CD4-positive, alpha-beta memory T cell (primary cell): ENCODE measurements at regions not wholly inside any gene's neighbourhood (a gene's known extent, or its start where the extent isn't known, plus 50 kb on each side); places are given as distances from the start of the nearest gene placed in this dataset.

Experiments
- CTCF ChIA-PET: fragments of 350-600 bp; sonication (Branson Sonifier 250); formaldehyde crosslinking; loops from one replicate; lab custom pipeline; 2021; ENCODE audit warnings: inconsistent platforms; ENCODE audit not compliant: partially characterized antibody; lab: Charles Lee
- POLR2A ChIA-PET: fragments of 350-600 bp; sonication (Branson Sonifier 250); formaldehyde crosslinking; loops from one replicate; lab custom pipeline; 2021; ENCODE audit not compliant: partially characterized antibody; lab: Charles Lee
- DNase-seq, 5 donors: peaks; one replicate each; pipeline versions ENCODE4 v3.0.0 to v3.0.0-alpha.2; 2020 to 2022; ENCODE audit warnings: mixed read lengths in 1 of 5
- H3K27ac ChIP-seq: one replicate; pipeline ENCODE4 v1.7.0; 2013; ENCODE audit warnings: low read depth, low read length
- H3K27me3 ChIP-seq: 2 replicates; pipeline ENCODE4 v1.7.0; 2013; ENCODE audit warnings: mild to moderate bottlenecking, low read length, moderate library complexity; ENCODE audit not compliant: insufficient read depth
- H3K36me3 ChIP-seq: 2 replicates; pipeline ENCODE4 v1.7.0; 2013; ENCODE audit warnings: mild to moderate bottlenecking, low read length, moderate library complexity; ENCODE audit not compliant: insufficient read depth
- H3K4me1 ChIP-seq: 2 replicates; pipeline ENCODE4 v1.7.0; 2013; ENCODE audit warnings: mild to moderate bottlenecking, low read length, moderate library complexity; ENCODE audit not compliant: insufficient read depth
- H3K4me3 ChIP-seq, 2 donors: one replicate each; pipeline ENCODE4 v1.7.0; 2013; ENCODE audit warnings: low read length in 2 of 2, mild to moderate bottlenecking in 1 of 2
- H3K9me3 ChIP-seq, 2 donors: one replicate each; pipeline ENCODE4 v1.7.0; 2013; ENCODE audit warnings: low read length in 2 of 2, control low read depth in 1 of 2; ENCODE audit not compliant: control insufficient read depth in 1 of 2
- H3K27ac Mint-ChIP-seq, 7 donors: one replicate each; pipeline ENCODE4 v1.8.0; 2020 to 2021; ENCODE audit warnings: mixed read lengths in 7 of 7, mild to moderate bottlenecking in 6 of 7, inconsistent platforms in 3 of 7, moderate library complexity in 3 of 7
- H3K27me3 Mint-ChIP-seq, 2 donors: one replicate each; pipeline ENCODE4 v1.8.0; 2020 to 2021; ENCODE audit warnings: mixed read lengths in 2 of 2
- H3K36me3 Mint-ChIP-seq, 2 donors: one replicate each; pipeline ENCODE4 v1.8.0; 2020 to 2021; ENCODE audit warnings: mixed read lengths in 2 of 2, inconsistent platforms in 1 of 2, mild to moderate bottlenecking in 1 of 2
- H3K4me1 Mint-ChIP-seq, 4 donors: one replicate each; pipeline ENCODE4 v1.8.0; 2020 to 2021; ENCODE audit warnings: mixed read lengths in 4 of 4, mild to moderate bottlenecking in 1 of 4
- H3K4me3 Mint-ChIP-seq, 8 donors: one replicate each; pipeline ENCODE4 v1.8.0; 2020 to 2021; ENCODE audit warnings: mixed read lengths in 8 of 8, mild to moderate bottlenecking in 7 of 8, moderate library complexity in 6 of 8, inconsistent platforms in 3 of 8
- H3K9me3 Mint-ChIP-seq, 8 donors: one replicate each; pipeline ENCODE4 v1.8.0; 2020 to 2021; ENCODE audit warnings: mixed read lengths in 8 of 8, mild to moderate bottlenecking in 5 of 8, inconsistent platforms in 3 of 8, moderate library complexity in 1 of 8
- intact Hi-C: fragments of 100-400 bp; cut with micrococcal nuclease; formaldehyde crosslinking; loops from one replicate; pipeline ENCODE4 v1.15.1; 2023

DNA sequence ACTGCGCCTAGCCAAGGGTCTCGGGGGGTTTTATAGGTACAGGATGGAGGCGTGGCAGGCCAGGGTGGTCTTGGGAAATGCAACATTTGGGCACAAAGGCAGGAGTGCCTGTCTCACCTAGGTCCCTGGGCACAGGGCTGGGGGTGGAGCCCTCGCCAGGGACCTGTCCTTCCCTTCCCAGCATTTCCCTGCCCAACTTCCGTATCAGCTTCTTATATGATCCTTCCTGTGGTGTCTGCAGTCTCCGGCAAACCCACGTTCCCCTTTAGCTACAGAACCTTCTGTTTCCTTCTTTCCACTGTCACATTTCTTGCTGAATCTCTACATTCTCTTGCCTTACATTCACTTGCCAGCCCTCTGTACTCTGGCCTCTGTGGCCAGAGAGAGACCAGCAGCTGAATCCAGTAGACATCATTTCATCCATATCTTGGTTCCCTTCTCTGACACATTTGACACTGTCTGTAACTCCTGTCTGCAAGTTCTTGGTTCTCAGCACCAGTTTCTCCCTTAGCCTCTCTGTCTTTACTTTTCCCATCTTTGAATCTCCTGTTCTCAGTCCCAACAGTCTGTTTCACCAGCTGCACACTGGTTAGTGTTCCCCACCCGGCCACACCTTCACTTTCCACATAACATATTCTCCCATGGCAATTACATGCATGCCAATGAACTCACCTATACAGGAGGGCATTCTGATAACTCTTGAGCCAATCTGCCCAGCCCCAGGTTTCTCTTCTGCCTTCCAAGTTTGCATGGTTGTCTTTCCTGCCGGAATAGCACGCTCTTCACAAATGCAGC, 134.7 kb upstream of the ZNF608 start:
- H3K36me3 Mint-ChIP-seq: no peaks in the 10 kb centered on the region
- no peaks in the 10 kb centered on the region for H3K27me3 ChIP-seq
- H3K36me3 ChIP-seq: no peaks in the 10 kb centered on the region
- H3K27ac Mint-ChIP-seq: no peak overlapping the region
- H3K9me3 Mint-ChIP-seq: peaks cover 0 to 3% (median 0%) of the 10 kb centered on the region in 8 donors
- no peaks in the 10 kb centered on the region for H3K4me1 Mint-ChIP-seq
- no peaks in the 10 kb centered on the region for H3K4me1 ChIP-seq
- intact Hi-C loops: no loop called here
- H3K4me3 ChIP-seq: no peak overlapping the region
- POLR2A ChIA-PET: no interaction called here
- no peak for DNase-seq
- CTCF ChIA-PET: no interaction called here
- no peak overlapping the region for H3K4me3 Mint-ChIP-seq
- no peak overlapping the region for H3K27ac ChIP-seq
- no peaks in the 10 kb centered on the region for H3K9me3 ChIP-seq
- H3K27me3 Mint-ChIP-seq: no peaks in the 10 kb centered on the region

DNA sequence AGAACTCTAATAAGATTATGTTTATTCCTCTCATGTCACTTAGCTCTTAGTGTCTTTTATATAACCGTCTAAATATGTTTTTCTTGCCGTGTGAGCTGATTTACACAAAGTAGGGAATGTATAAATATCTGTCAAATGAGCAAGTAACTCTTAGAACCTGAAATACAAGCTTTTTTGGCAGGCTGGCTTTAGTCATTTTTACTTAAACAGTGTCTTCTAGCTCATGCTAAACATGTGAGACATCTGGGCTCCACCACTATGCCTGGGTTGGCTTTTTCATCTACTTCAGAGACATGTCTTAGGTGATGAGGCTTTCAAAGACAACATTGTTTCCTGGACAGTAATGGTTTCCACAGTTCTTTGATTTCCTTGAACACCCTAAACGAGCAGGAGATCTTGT, 137.2 kb upstream of the ZNF608 start:
- Mint-ChIP-seq H3K36me3 (no peaks in the 10 kb centered on the region), H3K9me3 (peaks cover 0 to 3% (median 0%) of the 10 kb centered on the region in 8 donors), H3K27ac (no peak overlapping the region), H3K4me1 (no peaks in the 10 kb centered on the region), H3K4me3 (no peak overlapping the region), H3K27me3 (no peaks in the 10 kb centered on the region)
- no peaks in the 10 kb centered on the region for H3K4me1 ChIP-seq
- no peak overlapping the region for H3K4me3 ChIP-seq
- intact Hi-C loops: no loop called here
- CTCF ChIA-PET: no interaction called here
- no peak for DNase-seq
- no peak overlapping the region for H3K27ac ChIP-seq
- no peaks in the 10 kb centered on the region for H3K27me3 ChIP-seq
- POLR2A ChIA-PET: no interaction called here
- no peaks in the 10 kb centered on the region for H3K36me3 ChIP-seq
- H3K9me3 ChIP-seq: no peaks in the 10 kb centered on the region

DNA sequence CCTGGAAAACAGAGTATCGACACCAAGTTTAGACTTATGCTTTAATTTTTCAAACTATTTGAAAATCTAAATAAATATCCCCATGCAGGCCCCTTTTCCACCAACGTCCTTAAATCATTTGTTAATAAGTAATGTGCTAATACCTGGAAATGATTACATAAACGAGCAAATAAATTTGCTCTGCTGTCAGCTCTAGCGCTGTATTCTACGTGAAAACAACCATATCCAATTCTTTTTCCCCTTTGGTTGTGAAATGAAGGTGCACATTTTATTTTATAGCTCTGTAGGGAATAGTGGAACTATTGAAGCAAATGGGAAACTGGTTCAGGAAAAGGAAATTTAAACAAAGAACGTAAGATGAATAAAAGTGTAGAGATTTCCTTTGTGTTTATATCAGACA, 137.7 kb upstream of the ZNF608 start:
- no peaks in the 10 kb centered on the region for H3K27me3 ChIP-seq
- no peaks in the 10 kb centered on the region for H3K4me1 Mint-ChIP-seq
- ChIA-PET POLR2A (no interaction called here), CTCF (no interaction called here)
- H3K36me3 ChIP-seq: no peaks in the 10 kb centered on the region
- no peak overlapping the region for H3K27ac Mint-ChIP-seq
- H3K4me1 ChIP-seq: no peaks in the 10 kb centered on the region
- no peaks in the 10 kb centered on the region for H3K36me3 Mint-ChIP-seq
- H3K4me3 ChIP-seq: no peak overlapping the region
- no peak overlapping the region for H3K4me3 Mint-ChIP-seq
- H3K9me3 ChIP-seq: no peaks in the 10 kb centered on the region
- intact Hi-C loops: no loop called here
- H3K27ac ChIP-seq: no peak overlapping the region
- no peak for DNase-seq
- H3K9me3 Mint-ChIP-seq: peaks cover 0 to 1% (median 0%) of the 10 kb centered on the region in 8 donors
- no peaks in the 10 kb centered on the region for H3K27me3 Mint-ChIP-seq

DNA sequence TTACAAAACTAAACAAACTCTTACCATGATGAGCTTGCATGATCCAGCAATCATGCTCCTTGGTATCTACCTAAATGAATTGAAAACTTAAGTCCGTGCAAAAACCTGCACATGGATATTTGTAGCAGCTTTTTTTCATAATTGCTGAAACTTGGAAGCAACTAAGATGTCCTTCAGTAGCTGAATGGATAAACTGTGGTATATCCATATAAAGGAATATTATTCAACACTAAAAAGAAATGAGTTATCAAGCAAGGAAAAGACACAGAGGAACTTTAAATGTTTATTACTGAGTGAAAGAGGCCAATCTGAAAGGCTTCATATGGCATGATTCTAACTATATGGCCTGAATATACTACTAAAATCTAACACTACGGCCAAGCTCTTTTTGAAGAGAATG, 139.1 kb upstream of the ZNF608 start:
- intact Hi-C loops: no loop called here
- ChIA-PET POLR2A (no interaction called here), CTCF (no interaction called here)
- H3K27me3 Mint-ChIP-seq: no peaks in the 10 kb centered on the region
- Histone ChIP-seq H3K4me1 (no peaks in the 10 kb centered on the region), H3K4me3 (no peak overlapping the region), H3K9me3 (no peaks in the 10 kb centered on the region), H3K27ac (no peak overlapping the region), H3K36me3 (no peaks in the 10 kb centered on the region), H3K27me3 (no peaks in the 10 kb centered on the region)
- H3K4me1 Mint-ChIP-seq: no peaks in the 10 kb centered on the region
- no peak overlapping the region for H3K4me3 Mint-ChIP-seq
- no peak overlapping the region for H3K27ac Mint-ChIP-seq
- no peaks in the 10 kb centered on the region for H3K9me3 Mint-ChIP-seq
- no peaks in the 10 kb centered on the region for H3K36me3 Mint-ChIP-seq
- no peak for DNase-seq

DNA sequence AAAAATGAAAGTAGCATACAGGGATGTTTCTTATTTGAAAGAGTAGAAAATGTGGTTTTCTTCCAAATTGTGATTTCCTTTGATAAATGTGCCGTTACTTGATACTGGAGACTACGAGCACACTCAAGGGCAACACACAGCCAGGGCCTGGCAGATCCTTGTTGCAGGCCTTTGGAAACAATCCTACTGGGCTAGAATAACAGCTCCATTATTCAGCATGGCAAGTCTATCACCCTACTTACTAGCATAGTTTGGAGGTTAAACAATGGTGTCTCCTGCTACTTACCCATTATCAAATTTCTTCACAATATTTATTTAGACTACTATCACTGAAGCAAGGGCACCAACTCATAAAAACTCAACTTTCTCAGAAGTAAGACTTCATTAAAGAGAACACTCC, 140.8 kb upstream of the ZNF608 start:
- Histone ChIP-seq H3K9me3 (no peaks in the 10 kb centered on the region), H3K27ac (no peak overlapping the region), H3K27me3 (no peaks in the 10 kb centered on the region), H3K4me3 (no peak overlapping the region), H3K4me1 (no peaks in the 10 kb centered on the region), H3K36me3 (no peaks in the 10 kb centered on the region)
- no peaks in the 10 kb centered on the region for H3K36me3 Mint-ChIP-seq
- intact Hi-C loops: no loop called here
- ChIA-PET POLR2A (no interaction called here), CTCF (no interaction called here)
- no peak overlapping the region for H3K4me3 Mint-ChIP-seq
- no peaks in the 10 kb centered on the region for H3K27me3 Mint-ChIP-seq
- no peak overlapping the region for H3K27ac Mint-ChIP-seq
- H3K4me1 Mint-ChIP-seq: no peaks in the 10 kb centered on the region
- no peak for DNase-seq
- H3K9me3 Mint-ChIP-seq: peaks cover 0 to 2% (median 0%) of the 10 kb centered on the region in 8 donors

DNA sequence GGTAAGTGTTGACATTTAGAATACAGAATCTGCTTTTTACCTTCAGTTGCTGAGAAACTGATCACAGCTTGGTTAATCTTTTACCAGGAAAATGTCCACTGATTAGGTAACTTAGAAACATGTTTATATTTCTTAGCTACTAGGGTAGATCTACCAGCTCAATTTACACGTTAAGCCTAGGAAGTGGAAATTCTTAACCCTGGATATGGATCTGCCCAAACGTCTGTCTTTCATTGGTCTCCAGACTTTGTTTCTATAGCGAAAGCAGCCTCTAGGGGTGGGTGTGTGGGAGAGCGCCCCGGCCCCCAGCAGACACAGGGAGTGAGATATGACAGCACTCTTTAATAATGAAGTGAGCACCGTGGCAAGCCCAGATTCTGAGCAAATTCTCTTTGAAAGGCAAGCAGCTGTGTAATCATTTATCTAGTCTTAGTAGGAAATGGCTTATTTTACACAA, 141.6 kb upstream of the ZNF608 start:
- ChIA-PET CTCF (no interaction called here), POLR2A (no interaction called here)
- no peaks in the 10 kb centered on the region for H3K36me3 ChIP-seq
- Mint-ChIP-seq H3K27me3 (no peaks in the 10 kb centered on the region), H3K4me1 (no peaks in the 10 kb centered on the region), H3K4me3 (no peak overlapping the region), H3K27ac (no peak overlapping the region), H3K36me3 (no peaks in the 10 kb centered on the region), H3K9me3 (peaks cover 0 to 3% (median under 1%) of the 10 kb centered on the region in 8 donors)
- H3K9me3 ChIP-seq: no peaks in the 10 kb centered on the region
- H3K4me3 ChIP-seq: no peak overlapping the region
- no peak for DNase-seq
- no peak overlapping the region for H3K27ac ChIP-seq
- no peaks in the 10 kb centered on the region for H3K4me1 ChIP-seq
- no peaks in the 10 kb centered on the region for H3K27me3 ChIP-seq
- intact Hi-C loops: no loop called here

DNA sequence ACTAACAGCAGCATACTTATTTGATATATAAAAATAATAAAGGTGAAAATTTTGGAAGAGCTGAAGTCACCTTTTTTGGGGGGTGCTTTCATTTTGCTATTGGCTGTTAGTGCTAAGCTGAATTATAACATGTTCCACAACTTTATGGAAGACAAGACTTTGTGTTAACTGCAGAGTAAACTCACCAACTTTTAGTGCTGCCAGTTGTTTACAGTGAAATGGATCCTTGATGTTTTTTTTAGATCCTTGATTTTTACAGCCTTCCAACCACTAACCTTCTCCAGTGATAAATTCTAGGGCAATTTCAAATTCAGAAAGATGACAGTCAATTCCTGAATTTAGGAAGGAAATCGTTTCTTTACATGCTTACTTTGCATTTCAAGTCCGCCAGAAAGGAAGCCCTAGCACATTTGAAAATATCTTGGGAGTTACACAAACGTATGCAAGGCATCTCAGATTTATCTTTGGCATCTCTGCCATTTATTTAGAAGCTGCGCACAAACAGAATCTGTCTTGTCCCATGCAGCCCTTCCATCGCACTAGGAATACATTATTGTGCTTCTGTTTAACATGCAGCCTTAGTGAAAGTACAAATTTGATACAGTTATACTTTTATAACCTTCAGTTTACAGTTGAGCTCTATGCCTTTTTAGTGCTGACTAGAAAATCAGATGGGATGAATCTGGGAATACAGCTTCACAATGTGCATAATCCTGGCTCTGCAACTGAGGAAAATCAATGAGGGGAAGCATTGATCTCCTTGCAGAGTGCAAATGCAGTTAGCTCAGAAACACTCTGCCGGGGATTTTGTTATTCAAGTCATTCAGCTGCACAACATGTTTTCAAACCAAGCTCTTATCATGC, 142.4 kb upstream of the ZNF608 start:
- no peak overlapping the region for H3K27ac ChIP-seq
- ChIA-PET POLR2A (no interaction called here), CTCF (no interaction called here)
- Mint-ChIP-seq H3K27ac (no peak overlapping the region), H3K27me3 (no peaks in the 10 kb centered on the region), H3K4me1 (no peaks in the 10 kb centered on the region), H3K4me3 (no peak overlapping the region), H3K9me3 (peaks cover 0 to 3% (median 2%) of the 10 kb centered on the region in 8 donors), H3K36me3 (no peaks in the 10 kb centered on the region)
- no peaks in the 10 kb centered on the region for H3K9me3 ChIP-seq
- H3K36me3 ChIP-seq: no peaks in the 10 kb centered on the region
- DNase-seq: no peak
- no peaks in the 10 kb centered on the region for H3K27me3 ChIP-seq
- intact Hi-C loops: no loop called here
- no peak overlapping the region for H3K4me3 ChIP-seq
- H3K4me1 ChIP-seq: no peaks in the 10 kb centered on the region
